Astrocyte of the cerebellum (primary cell): ENCODE measurements at regions not wholly inside any gene's neighbourhood (a gene's known extent, or its start where the extent isn't known, plus 50 kb on each side); places are given as distances from the start of the nearest gene placed in this dataset.

Experiments
- DNase-seq: peaks from one replicate; pipeline ENCODE4 v3.0.0-alpha.2; 2011; ENCODE audit warnings: low read depth
- H3K4me3 ChIP-seq: 2 replicates; pipeline ENCODE4 v1.5.1; 2011; ENCODE audit warnings: mild to moderate bottlenecking, low read depth, low read length, moderate library complexity
- in situ Hi-C: cut with HindIII; loops from 2 replicates; pipeline ENCODE4 v1.10.0; 2017; ENCODE audit warnings: low sequenced_read_pairs
- TF ChIP-seq, protein P1 (sequence below): IDR thresholded peaks from 2 replicates; pipeline ENCODE4 v1.5.1; 2012; ENCODE audit warnings: low read length, low read depth, moderate library complexity, mild to moderate bottlenecking; ENCODE audit errors: missing control alignments

GRCh38 chr3:144263706-144264105, 292.1 kb downstream of the DIPK2A start:
- no peak for DNase-seq
- TF ChIP-seq, protein P1, sequence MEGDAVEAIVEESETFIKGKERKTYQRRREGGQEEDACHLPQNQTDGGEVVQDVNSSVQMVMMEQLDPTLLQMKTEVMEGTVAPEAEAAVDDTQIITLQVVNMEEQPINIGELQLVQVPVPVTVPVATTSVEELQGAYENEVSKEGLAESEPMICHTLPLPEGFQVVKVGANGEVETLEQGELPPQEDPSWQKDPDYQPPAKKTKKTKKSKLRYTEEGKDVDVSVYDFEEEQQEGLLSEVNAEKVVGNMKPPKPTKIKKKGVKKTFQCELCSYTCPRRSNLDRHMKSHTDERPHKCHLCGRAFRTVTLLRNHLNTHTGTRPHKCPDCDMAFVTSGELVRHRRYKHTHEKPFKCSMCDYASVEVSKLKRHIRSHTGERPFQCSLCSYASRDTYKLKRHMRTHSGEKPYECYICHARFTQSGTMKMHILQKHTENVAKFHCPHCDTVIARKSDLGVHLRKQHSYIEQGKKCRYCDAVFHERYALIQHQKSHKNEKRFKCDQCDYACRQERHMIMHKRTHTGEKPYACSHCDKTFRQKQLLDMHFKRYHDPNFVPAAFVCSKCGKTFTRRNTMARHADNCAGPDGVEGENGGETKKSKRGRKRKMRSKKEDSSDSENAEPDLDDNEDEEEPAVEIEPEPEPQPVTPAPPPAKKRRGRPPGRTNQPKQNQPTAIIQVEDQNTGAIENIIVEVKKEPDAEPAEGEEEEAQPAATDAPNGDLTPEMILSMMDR = no peak
- no peak overlapping the region for H3K4me3 ChIP-seq
- in situ Hi-C loops = no loop called here

GRCh38 chr3:144264350-144264749, 292.7 kb downstream of the DIPK2A start:
- DNase-seq = no peak
- in situ Hi-C loops = no loop called here
- H3K4me3 ChIP-seq = no peak overlapping the region
- TF ChIP-seq, protein P1 = no peak

- TF ChIP-seq, protein P1 = no peak
- DNase-seq = no peak
- H3K4me3 ChIP-seq = no peak overlapping the region
- in situ Hi-C loops = no loop called here
Measured at GRCh38 chr3:144264794-144265193, 293.2 kb downstream of the DIPK2A start.

DNA sequence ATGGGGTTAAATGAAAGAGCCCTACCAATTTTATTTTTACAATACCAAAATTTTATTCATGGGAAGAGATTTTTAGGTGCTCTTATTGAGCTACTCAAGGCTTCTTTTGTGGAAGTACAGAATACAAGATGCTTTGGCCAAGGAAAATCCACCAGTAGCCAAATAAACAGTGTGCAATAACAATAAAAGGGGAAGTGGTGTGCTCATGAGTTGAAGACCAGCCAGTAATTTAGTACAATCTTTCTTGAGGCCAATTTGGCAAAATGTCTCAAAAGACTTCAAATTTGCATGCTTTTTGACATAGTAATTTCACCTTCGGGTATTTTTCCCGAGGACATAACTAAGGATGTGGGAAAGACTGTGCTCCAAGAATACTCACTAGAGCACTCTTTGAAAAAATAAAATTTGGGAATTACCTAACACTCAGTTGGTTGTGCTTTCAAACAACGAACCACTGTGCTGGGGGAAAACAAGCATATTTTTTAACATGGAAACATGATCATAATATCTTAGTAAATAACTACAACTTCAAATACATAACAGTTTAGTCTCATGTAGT, 294.0 kb downstream of the DIPK2A start:
- TF ChIP-seq, protein P1 = no peak
- in situ Hi-C loops = no loop called here
- H3K4me3 ChIP-seq = no peak overlapping the region
- DNase-seq = peak; percentile 79

GRCh38 chr3:144270100-144270499, 298.5 kb downstream of the DIPK2A start:
- H3K4me3 ChIP-seq = no peak overlapping the region
- in situ Hi-C loops = no loop called here
- TF ChIP-seq, protein P1 = no peak
- DNase-seq = no peak

DNA sequence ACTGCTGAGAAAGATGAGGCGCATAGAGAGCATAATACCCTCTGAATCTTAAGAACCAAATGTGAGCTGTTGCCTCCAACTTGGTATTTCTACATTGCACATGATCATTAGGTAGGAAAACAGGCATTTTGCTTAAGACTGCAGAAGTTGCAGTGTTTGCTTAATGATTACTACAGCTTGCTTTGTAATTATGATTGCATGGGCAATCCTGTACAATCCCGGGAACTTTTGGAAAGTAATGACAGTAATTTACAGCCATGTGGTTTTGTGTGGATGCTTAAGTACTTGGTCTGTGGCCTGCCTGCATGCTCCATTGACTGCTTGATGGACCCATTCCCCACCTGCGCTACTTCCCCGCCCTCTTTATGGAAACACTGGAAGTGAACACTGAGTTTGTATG, 301.1 kb downstream of the DIPK2A start:
- peak; percentile 18 for DNase-seq
- TF ChIP-seq, protein P1 = no peak
- in situ Hi-C loops = no loop called here
- no peak overlapping the region for H3K4me3 ChIP-seq

- TF ChIP-seq, protein P1 = no peak
- no peak overlapping the region for H3K4me3 ChIP-seq
- in situ Hi-C loops = no loop called here
- no peak for DNase-seq
Measured at GRCh38 chr3:144273601-144274000, 302.0 kb downstream of the DIPK2A start.
